ENCODE measurements at regions not wholly inside any gene's neighbourhood (a gene's known extent, or its start where the extent isn't known, plus 50 kb on each side); places are given as distances from the start of the nearest gene placed in this dataset.

DNA sequence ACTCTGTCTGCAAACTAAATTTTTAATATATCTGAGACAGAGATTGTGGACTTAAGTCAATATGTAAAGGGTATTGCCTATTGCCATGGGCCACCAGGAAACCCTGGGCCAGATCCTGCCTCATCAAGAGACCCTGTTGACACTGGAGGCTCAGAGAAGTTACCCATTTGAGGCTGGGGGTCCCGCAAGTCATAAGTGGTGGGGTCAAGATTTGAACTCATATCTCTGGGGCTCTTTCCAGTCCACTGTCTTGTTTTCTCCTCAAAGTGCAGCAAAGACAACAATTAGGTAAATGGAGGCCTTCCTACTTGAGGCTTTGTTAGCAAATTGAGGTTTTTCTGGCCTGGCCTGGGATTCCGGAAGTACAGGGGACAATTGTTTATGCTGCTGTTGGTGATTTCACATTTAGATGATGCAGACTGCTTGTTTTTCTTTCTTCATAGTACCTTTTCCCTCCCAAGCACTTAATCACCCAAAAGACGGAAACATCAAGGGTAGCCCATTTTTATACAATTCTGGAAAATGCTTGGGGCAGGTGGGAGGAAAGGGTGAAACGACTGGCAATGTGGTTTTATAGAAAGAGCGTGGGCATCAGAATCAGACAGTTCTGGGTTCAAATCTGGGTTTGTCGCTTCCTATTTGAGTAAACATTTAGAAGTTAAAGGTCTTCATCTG is 160.0 kb downstream of the SMIM20 start:
- TF ChIP-seq CTCF (IDR thresholded peaks at IDR 0.05 in 4 of 5, conservative IDR thresholded peaks at IDR 0.05 in 1 of 5) (no peak), POLR2A (IDR thresholded peaks at IDR 0.05) (no peak)
